ENCODE measurements at regions not wholly inside any gene's neighbourhood (a gene's known extent, or its start where the extent isn't known, plus 50 kb on each side); places are given as distances from the start of the nearest gene placed in this dataset.

GRCh38 chr3:87351937-87352336 lies 75.6 kb upstream of the POU1F1 start:
- TF ChIP-seq TAF1 (IDR thresholded peaks at IDR 0.05; ENCODE audit: low read depth), result no peak
- TF ChIP-seq SMC3 (conservative IDR thresholded peaks at IDR 0.05; ENCODE audit: poor library complexity), result no peak
- no peak for TF ChIP-seq CTCF (IDR thresholded peaks at IDR 0.05; ENCODE audit: poor library complexity, severe bottlenecking)
- TF ChIP-seq EZH2 (IDR thresholded peaks at IDR 0.05; ENCODE audit: borderline replicate concordance, insufficient read depth, low read length, poor library complexity, severe bottlenecking), result no peak
- no peak for TF ChIP-seq POLR2AphosphoS5 (IDR thresholded peaks at IDR 0.05)
- no peak for TF ChIP-seq MXI1 (conservative IDR thresholded peaks at IDR 0.05; ENCODE audit: poor library complexity, severe bottlenecking)
- no peak for TF ChIP-seq REST (IDR thresholded peaks at IDR 0.05; ENCODE audit: borderline replicate concordance)
- TF ChIP-seq EP300 (conservative IDR thresholded peaks at IDR 0.05; ENCODE audit: poor library complexity, severe bottlenecking), result no peak
- TF ChIP-seq RAD21 (conservative IDR thresholded peaks at IDR 0.05), result no peak
- no peaks in the 10 kb centered on the region for H3K27me3 ChIP-seq (ENCODE audit: insufficient read depth, low read depth, low read length)

GRCh38 chr3:87350367-87351199 lies 74.2 kb upstream of the POU1F1 start:
- no peaks in the 10 kb centered on the region for H4K20me1 ChIP-seq (ENCODE audit: insufficient read depth)
- H3K4me2 ChIP-seq (ENCODE audit: low read length), result no peak overlapping the region
- no peaks in the 10 kb centered on the region for H3K27me3 ChIP-seq (ENCODE audit: insufficient read depth, low read depth, low read length)
- H3K27ac ChIP-seq (ENCODE audit: low read length), result no peak overlapping the region
- H3K9ac ChIP-seq (ENCODE audit: low read length), result no peak overlapping the region
- no peak for TF ChIP-seq POLR2AphosphoS5 (IDR thresholded peaks at IDR 0.05)
- no peak for TF ChIP-seq EP300 (conservative IDR thresholded peaks at IDR 0.05; ENCODE audit: poor library complexity, severe bottlenecking)
- TF ChIP-seq SMC3 (conservative IDR thresholded peaks at IDR 0.05; ENCODE audit: poor library complexity), result peak; percentile 89
- peak; percentile 84 for TF ChIP-seq CTCF (IDR thresholded peaks at IDR 0.05; ENCODE audit: poor library complexity, severe bottlenecking)
- no peak for TF ChIP-seq TAF1 (IDR thresholded peaks at IDR 0.05; ENCODE audit: low read depth)
- no peak for TF ChIP-seq REST (IDR thresholded peaks at IDR 0.05; ENCODE audit: borderline replicate concordance)
- peak; percentile 88 for TF ChIP-seq RAD21 (conservative IDR thresholded peaks at IDR 0.05)
- TF ChIP-seq EZH2 (IDR thresholded peaks at IDR 0.05; ENCODE audit: borderline replicate concordance, insufficient read depth, low read length, poor library complexity, severe bottlenecking), result no peak
- TF ChIP-seq MXI1 (conservative IDR thresholded peaks at IDR 0.05; ENCODE audit: poor library complexity, severe bottlenecking), result no peak
- no peaks in the 10 kb centered on the region for H3K79me2 ChIP-seq (replicated peaks; ENCODE audit: insufficient read depth, low read length)
- no peak overlapping the region for H3K4me3 ChIP-seq (ENCODE audit: low read length)
- H3K9me2 ChIP-seq (ENCODE audit: insufficient read depth, low read length), result no peaks in the 10 kb centered on the region
- no peaks in the 10 kb centered on the region for H3F3A ChIP-seq (ENCODE audit: insufficient read depth, low read length, poor library complexity, severe bottlenecking)
- no peak overlapping the region for H2AFZ ChIP-seq (ENCODE audit: low read depth, low read length)
- H3K9me3 ChIP-seq (ENCODE audit: low read length), result no peaks in the 10 kb centered on the region
- H3K36me3 ChIP-seq (ENCODE audit: insufficient read depth, low read length), result no peaks in the 10 kb centered on the region

More at GRCh38 chr3:87351937-87352336, 75.6 kb upstream of the POU1F1 start:
- Histone ChIP-seq H3K9ac (ENCODE audit: low read length) (no peak overlapping the region), H3K9me2 (ENCODE audit: insufficient read depth, low read length) (no peaks in the 10 kb centered on the region), H2AFZ (ENCODE audit: low read depth, low read length) (no peak overlapping the region), H3F3A (ENCODE audit: insufficient read depth, low read length, poor library complexity, severe bottlenecking) (no peaks in the 10 kb centered on the region), H3K4me3 (ENCODE audit: low read length) (no peak overlapping the region), H3K27ac (ENCODE audit: low read length) (no peak overlapping the region), H3K9me3 (ENCODE audit: low read length) (no peaks in the 10 kb centered on the region), H3K79me2 (replicated peaks; ENCODE audit: insufficient read depth, low read length) (no peaks in the 10 kb centered on the region), H3K36me3 (ENCODE audit: insufficient read depth, low read length) (no peaks in the 10 kb centered on the region), H4K20me1 (ENCODE audit: insufficient read depth) (no peaks in the 10 kb centered on the region), H3K4me2 (ENCODE audit: low read length) (no peak overlapping the region)

All from neural cell (in vitro differentiated cells).